ENCODE measurements at regions not wholly inside any gene's neighbourhood (a gene's known extent, or its start where the extent isn't known, plus 50 kb on each side); places are given as distances from the start of the nearest gene placed in this dataset.

DNA sequence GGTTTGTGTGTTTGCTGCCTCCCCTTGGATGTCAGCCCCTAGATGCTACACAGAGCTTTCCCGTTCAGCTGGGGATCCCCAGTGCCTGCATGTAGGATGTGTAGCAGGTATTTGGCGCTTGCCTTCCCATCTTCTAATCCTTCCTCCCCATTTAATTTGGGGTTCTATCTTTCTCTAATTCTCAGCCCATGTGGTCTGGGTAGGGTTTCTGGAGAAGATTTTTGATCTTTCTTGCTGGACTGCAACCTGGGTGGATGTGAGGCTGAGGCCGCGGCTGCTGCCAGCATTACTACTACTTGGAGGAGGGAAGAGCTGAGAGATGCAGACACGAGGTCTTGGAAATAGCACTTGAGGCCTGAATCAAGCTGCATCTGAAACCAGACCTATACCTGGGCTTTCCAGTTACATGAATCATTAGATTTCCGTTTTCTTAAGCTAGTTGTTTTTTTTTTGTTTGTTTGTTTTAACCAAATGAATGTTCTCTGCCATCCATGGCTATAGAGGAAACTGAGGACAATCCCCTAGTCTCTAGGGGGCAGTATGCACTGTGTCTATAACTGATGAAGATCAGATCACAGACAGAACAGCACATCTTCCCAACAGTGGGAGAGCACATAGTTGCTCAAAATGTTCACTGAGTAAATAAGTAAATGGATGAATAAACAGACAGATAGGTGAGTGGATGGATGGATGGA is 178.6 kb downstream of the FGF18 start:
- no peak overlapping the region for H2AFZ ChIP-seq (ENCODE audit: insufficient read depth, low read length, poor library complexity)

DNA sequence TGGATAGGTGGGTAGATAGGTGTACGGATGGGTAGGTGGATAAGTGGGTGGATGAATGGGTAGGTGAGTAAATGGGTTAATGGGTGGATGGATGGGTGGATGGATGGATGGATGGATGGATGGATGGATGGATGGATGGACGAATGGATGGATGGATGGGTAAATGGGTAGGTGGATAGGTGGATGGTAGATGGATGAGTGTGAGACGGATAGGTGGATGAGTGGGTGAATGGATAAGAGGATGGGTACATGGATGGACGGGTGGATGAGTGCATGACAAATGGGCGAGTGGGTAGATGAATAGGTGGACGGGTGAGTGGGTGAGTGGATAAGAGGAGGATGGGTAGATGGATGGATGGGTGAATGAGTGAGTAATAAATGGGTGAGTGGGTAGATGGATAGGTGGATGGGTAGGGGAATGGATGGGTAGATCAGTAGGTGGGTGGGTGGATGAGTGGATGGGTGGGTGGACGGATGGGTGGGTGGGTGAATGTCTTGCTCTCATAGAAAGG is 179.2 kb downstream of the FGF18 start:
- no peak overlapping the region for H3K4me2 ChIP-seq (ENCODE audit: low read length)
- no peak overlapping the region for H2BK12ac ChIP-seq (ENCODE audit: low read length)
- H4K91ac ChIP-seq (ENCODE audit: low read depth, low read length), result no peak overlapping the region
- H4K12ac ChIP-seq (ENCODE audit: low read depth, low read length), result no peak overlapping the region
- H3K4me1 ChIP-seq (ENCODE audit: control insufficient read depth in 1 of 2, insufficient read depth in 2 of 2, low read length in 2 of 2), result peaks cover 3 to 6% of the 10 kb centered on the region in 2 experiments
- no peaks in the 10 kb centered on the region for H3K36me3 ChIP-seq (ENCODE audit: control insufficient read depth in 1 of 2, insufficient read depth in 2 of 2, low read length in 2 of 2)
- H2AK5ac ChIP-seq (ENCODE audit: low read length), result no peak overlapping the region
- no peaks in the 10 kb centered on the region for H3K27me3 ChIP-seq (ENCODE audit: insufficient read depth, low read length)
- no peak overlapping the region for H3K18ac ChIP-seq (ENCODE audit: low read length)
- DNase-seq, result no peak
- peaks cover 1% of the 10 kb centered on the region for H3K9me3 ChIP-seq (ENCODE audit: insufficient read depth, low read depth, low read length)
- H3K4ac ChIP-seq (ENCODE audit: low read depth, low read length), result no peak overlapping the region
- no peaks in the 10 kb centered on the region for H3K79me2 ChIP-seq (ENCODE audit: control insufficient read depth, insufficient read depth, low read length, poor library complexity)
- H3K9ac ChIP-seq (ENCODE audit: low read length), result no peak overlapping the region
- H3K23ac ChIP-seq (ENCODE audit: low read length), result no peak overlapping the region
- over 99% methylated on average over 6 of the region's 7 CpGs for WGBS (ENCODE audit: extremely low coverage, insufficient coverage, insufficient read length)
- H2AFZ ChIP-seq (ENCODE audit: insufficient read depth, low read length, poor library complexity), result no peak overlapping the region
- no peak overlapping the region for H3K14ac ChIP-seq (ENCODE audit: low read length)
- H3K79me1 ChIP-seq (ENCODE audit: low read length), result no peaks in the 10 kb centered on the region
- no peak overlapping the region for H3K4me3 ChIP-seq (ENCODE audit: low read depth, low read length)
- H2BK120ac ChIP-seq (ENCODE audit: insufficient read depth, low read length, poor library complexity), result no peak overlapping the region
- no peak overlapping the region for H4K8ac ChIP-seq (ENCODE audit: low read depth, low read length)
- no peak overlapping the region for H3K27ac ChIP-seq (ENCODE audit: low read depth, low read length)
- no peak overlapping the region for H2BK5ac ChIP-seq (ENCODE audit: low read depth, low read length, poor library complexity)

More for the DNA sequence above, 178.6 kb downstream of the FGF18 start:
- Histone ChIP-seq H2AK5ac (ENCODE audit: low read length) (no peak overlapping the region), H2BK120ac (ENCODE audit: insufficient read depth, low read length, poor library complexity) (no peak overlapping the region), H3K27me3 (ENCODE audit: insufficient read depth, low read length) (no peaks in the 10 kb centered on the region), H3K14ac (ENCODE audit: low read length) (no peak overlapping the region), H3K4ac (ENCODE audit: low read depth, low read length) (no peak overlapping the region), H3K9me3 (ENCODE audit: insufficient read depth, low read depth, low read length) (peaks cover 1% of the 10 kb centered on the region), H4K8ac (ENCODE audit: low read depth, low read length) (no peak overlapping the region), H2BK12ac (ENCODE audit: low read length) (no peak overlapping the region), H3K23ac (ENCODE audit: low read length) (no peak overlapping the region), H2BK5ac (ENCODE audit: low read depth, low read length, poor library complexity) (no peak overlapping the region), H3K4me3 (ENCODE audit: low read depth, low read length) (no peak overlapping the region), H3K4me1 (ENCODE audit: control insufficient read depth in 1 of 2, insufficient read depth in 2 of 2, low read length in 2 of 2) (peaks cover 3 to 6% of the 10 kb centered on the region in 2 experiments), H4K12ac (ENCODE audit: low read depth, low read length) (no peak overlapping the region), H3K4me2 (ENCODE audit: low read length) (no peak overlapping the region), H3K79me2 (ENCODE audit: control insufficient read depth, insufficient read depth, low read length, poor library complexity) (no peaks in the 10 kb centered on the region), H3K9ac (ENCODE audit: low read length) (no peak overlapping the region), H3K27ac (ENCODE audit: low read depth, low read length) (no peak overlapping the region), H3K79me1 (ENCODE audit: low read length) (no peaks in the 10 kb centered on the region), H3K36me3 (ENCODE audit: control insufficient read depth in 1 of 2, insufficient read depth in 2 of 2, low read length in 2 of 2) (no peaks in the 10 kb centered on the region), H3K18ac (ENCODE audit: low read length) (no peak overlapping the region), H4K91ac (ENCODE audit: low read depth, low read length) (no peak overlapping the region)
- no peak for DNase-seq
- WGBS (ENCODE audit: extremely low coverage, insufficient coverage, insufficient read length), result no CpG with 5 or more reads among the region's 6 CpGs

DNA sequence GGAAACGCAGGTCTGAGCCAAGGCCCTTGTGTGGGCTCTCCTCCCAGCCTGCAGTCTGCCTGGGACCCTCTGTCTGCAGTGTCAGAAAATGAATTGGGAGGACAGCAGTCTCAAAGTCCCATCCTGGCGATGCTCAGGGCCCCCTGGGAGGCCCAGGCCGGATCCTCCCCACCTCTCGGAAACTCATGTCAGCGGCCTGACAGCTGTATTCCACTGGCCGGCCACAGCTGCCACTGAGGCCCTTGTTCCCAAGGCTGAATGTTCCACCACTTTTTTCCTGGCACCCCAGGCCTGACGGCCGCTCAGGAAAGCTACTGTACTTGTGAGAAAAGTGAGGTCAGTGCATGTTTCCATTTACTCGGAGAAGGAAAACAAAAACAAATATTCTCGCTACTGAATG is 180.0 kb downstream of the FGF18 start:
- Histone ChIP-seq H3K9me3 (ENCODE audit: insufficient read depth, low read depth, low read length) (peaks cover 1% of the 10 kb centered on the region), H2BK120ac (ENCODE audit: insufficient read depth, low read length, poor library complexity) (no peak overlapping the region), H4K91ac (ENCODE audit: low read depth, low read length) (no peak overlapping the region), H2BK12ac (ENCODE audit: low read length) (no peak overlapping the region), H3K79me1 (ENCODE audit: low read length) (no peaks in the 10 kb centered on the region), H3K4me1 (ENCODE audit: control insufficient read depth in 1 of 2, insufficient read depth in 2 of 2, low read length in 2 of 2) (peaks cover 3 to 6% of the 10 kb centered on the region in 2 experiments), H3K27ac (ENCODE audit: low read depth, low read length) (no peak overlapping the region), H3K4ac (ENCODE audit: low read depth, low read length) (no peak overlapping the region), H2AFZ (ENCODE audit: insufficient read depth, low read length, poor library complexity) (no peak overlapping the region), H2BK5ac (ENCODE audit: low read depth, low read length, poor library complexity) (no peak overlapping the region), H3K27me3 (ENCODE audit: insufficient read depth, low read length) (no peaks in the 10 kb centered on the region), H3K18ac (ENCODE audit: low read length) (no peak overlapping the region), H3K36me3 (ENCODE audit: control insufficient read depth in 1 of 2, insufficient read depth in 2 of 2, low read length in 2 of 2) (no peaks in the 10 kb centered on the region), H4K8ac (ENCODE audit: low read depth, low read length) (no peak overlapping the region), H3K23ac (ENCODE audit: low read length) (no peak overlapping the region), H3K4me3 (ENCODE audit: low read depth, low read length) (no peak overlapping the region), H3K4me2 (ENCODE audit: low read length) (no peak overlapping the region), H3K9ac (ENCODE audit: low read length) (no peak overlapping the region), H4K12ac (ENCODE audit: low read depth, low read length) (no peak overlapping the region), H3K14ac (ENCODE audit: low read length) (no peak overlapping the region), H3K79me2 (ENCODE audit: control insufficient read depth, insufficient read depth, low read length, poor library complexity) (no peaks in the 10 kb centered on the region), H2AK5ac (ENCODE audit: low read length) (no peak overlapping the region)
- no peak for DNase-seq
- no CpG with 5 or more reads among the region's 10 CpGs for WGBS (ENCODE audit: extremely low coverage, insufficient coverage, insufficient read length)

DNA sequence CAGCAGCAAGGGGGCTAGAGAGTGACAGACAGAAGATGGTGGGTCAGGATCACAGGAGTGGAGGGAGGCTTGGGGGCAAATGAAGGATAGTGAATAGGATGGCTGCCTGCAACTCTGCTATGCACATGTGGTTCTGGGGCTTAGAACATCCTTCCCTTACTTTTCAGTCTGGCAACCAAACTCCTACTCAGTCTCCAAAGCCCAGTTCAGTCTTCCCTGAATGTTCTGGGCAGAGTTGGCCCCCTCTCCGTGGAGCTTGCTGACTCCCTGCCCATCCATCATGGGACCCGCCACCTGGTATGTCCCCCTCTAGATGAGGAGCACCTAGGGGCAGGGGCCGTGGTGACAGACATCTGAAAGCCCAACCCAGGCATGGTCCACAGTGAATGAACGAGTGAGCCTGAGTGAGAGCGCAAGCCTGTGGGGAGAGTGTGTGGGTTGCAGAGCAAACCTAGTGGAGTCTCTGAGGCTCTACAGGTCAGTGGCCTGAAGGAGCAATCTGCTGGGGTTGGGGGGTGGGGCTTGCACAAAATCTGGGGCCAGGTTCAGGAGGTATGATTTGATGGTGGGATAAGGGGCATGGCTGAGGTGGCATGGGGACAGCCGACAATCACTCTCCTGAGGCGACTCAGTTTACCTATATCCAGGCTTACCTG is 180.6 kb downstream of the FGF18 start:
- no peak overlapping the region for H3K23ac ChIP-seq (ENCODE audit: low read length)
- peaks cover 3 to 6% of the 10 kb centered on the region in 2 experiments for H3K4me1 ChIP-seq (ENCODE audit: control insufficient read depth in 1 of 2, insufficient read depth in 2 of 2, low read length in 2 of 2)
- no peak overlapping the region for H3K14ac ChIP-seq (ENCODE audit: low read length)
- no peak overlapping the region for H4K12ac ChIP-seq (ENCODE audit: low read depth, low read length)
- no peak overlapping the region for H4K91ac ChIP-seq (ENCODE audit: low read depth, low read length)
- H3K27me3 ChIP-seq (ENCODE audit: insufficient read depth, low read length), result no peaks in the 10 kb centered on the region
- no CpG with 5 or more reads among the region's 7 CpGs for WGBS (ENCODE audit: extremely low coverage, insufficient coverage, insufficient read length)
- H2BK5ac ChIP-seq (ENCODE audit: low read depth, low read length, poor library complexity), result no peak overlapping the region
- H3K79me2 ChIP-seq (ENCODE audit: control insufficient read depth, insufficient read depth, low read length, poor library complexity), result no peaks in the 10 kb centered on the region
- H2AK5ac ChIP-seq (ENCODE audit: low read length), result no peak overlapping the region
- no peak overlapping the region for H3K18ac ChIP-seq (ENCODE audit: low read length)
- no peak overlapping the region for H3K27ac ChIP-seq (ENCODE audit: low read depth, low read length)
- no peak overlapping the region for H2BK12ac ChIP-seq (ENCODE audit: low read length)
- H3K9ac ChIP-seq (ENCODE audit: low read length), result no peak overlapping the region
- H3K4me2 ChIP-seq (ENCODE audit: low read length), result no peak overlapping the region
- no peaks in the 10 kb centered on the region for H3K36me3 ChIP-seq (ENCODE audit: control insufficient read depth in 1 of 2, insufficient read depth in 2 of 2, low read length in 2 of 2)
- no peak for DNase-seq
- H2AFZ ChIP-seq (ENCODE audit: insufficient read depth, low read length, poor library complexity), result no peak overlapping the region
- H2BK120ac ChIP-seq (ENCODE audit: insufficient read depth, low read length, poor library complexity), result no peak overlapping the region
- H3K79me1 ChIP-seq (ENCODE audit: low read length), result no peaks in the 10 kb centered on the region
- H3K9me3 ChIP-seq (ENCODE audit: insufficient read depth, low read depth, low read length), result peaks cover 1% of the 10 kb centered on the region
- no peak overlapping the region for H3K4me3 ChIP-seq (ENCODE audit: low read depth, low read length)
- H3K4ac ChIP-seq (ENCODE audit: low read depth, low read length), result no peak overlapping the region
- H4K8ac ChIP-seq (ENCODE audit: low read depth, low read length), result no peak overlapping the region
